ENCODE measurements at regions not wholly inside any gene's neighbourhood (a gene's known extent, or its start where the extent isn't known, plus 50 kb on each side); places are given as distances from the start of the nearest gene placed in this dataset.

DNA sequence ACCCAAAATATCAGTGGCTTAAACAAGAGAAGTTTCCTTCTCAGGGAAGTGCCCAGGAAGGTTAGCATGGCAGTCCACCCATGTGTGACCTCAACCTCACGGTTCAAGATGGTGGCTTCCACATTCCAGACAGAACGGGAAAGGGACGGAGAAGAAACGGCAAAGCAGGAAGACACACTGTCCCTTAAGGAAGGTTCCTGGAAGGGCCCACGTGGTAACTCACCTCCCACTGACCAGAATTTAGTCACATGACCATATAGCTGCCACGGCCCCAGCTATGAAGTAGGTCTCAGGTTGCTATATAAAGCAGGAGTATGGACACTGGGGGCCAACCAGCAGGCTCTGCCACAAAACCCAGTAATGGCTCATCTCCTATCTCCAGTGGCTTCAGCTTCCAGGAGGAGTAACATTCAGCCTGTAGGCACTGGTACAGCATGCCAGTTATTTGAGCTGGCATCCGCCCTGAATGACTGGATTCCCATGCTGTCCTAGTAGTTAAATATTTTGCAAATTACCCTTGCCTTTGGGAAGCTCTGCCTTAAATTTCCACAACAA lies 278.5 kb upstream of the KLF14 start:
- TF ChIP-seq, protein P1, sequence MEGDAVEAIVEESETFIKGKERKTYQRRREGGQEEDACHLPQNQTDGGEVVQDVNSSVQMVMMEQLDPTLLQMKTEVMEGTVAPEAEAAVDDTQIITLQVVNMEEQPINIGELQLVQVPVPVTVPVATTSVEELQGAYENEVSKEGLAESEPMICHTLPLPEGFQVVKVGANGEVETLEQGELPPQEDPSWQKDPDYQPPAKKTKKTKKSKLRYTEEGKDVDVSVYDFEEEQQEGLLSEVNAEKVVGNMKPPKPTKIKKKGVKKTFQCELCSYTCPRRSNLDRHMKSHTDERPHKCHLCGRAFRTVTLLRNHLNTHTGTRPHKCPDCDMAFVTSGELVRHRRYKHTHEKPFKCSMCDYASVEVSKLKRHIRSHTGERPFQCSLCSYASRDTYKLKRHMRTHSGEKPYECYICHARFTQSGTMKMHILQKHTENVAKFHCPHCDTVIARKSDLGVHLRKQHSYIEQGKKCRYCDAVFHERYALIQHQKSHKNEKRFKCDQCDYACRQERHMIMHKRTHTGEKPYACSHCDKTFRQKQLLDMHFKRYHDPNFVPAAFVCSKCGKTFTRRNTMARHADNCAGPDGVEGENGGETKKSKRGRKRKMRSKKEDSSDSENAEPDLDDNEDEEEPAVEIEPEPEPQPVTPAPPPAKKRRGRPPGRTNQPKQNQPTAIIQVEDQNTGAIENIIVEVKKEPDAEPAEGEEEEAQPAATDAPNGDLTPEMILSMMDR (IDR thresholded peaks at IDR 0.05): no peak
- TF ChIP-seq POLR2A (IDR thresholded peaks at IDR 0.05; ENCODE audit: low read depth): no peak
- TF ChIP-seq POLR2AphosphoS5 (IDR thresholded peaks at IDR 0.05): no peak
- no peak for TF ChIP-seq EP300 (IDR thresholded peaks at IDR 0.05)

Measured in esophagus muscularis mucosa (tissue), 4 donors.